SK-N-MC (cell line): ENCODE measurements at regions not wholly inside any gene's neighbourhood (a gene's known extent, or its start where the extent isn't known, plus 50 kb on each side); places are given as distances from the start of the nearest gene placed in this dataset.

ENCODE experiments used
- DNase-seq: peaks from one replicate; pipeline ENCODE4 v3.0.0-alpha.2; 2011; ENCODE audit warnings: low read depth, low spot score
- H3K27ac ChIP-seq: fragments of 200-600 bp; sonication (generic); 2 replicates; pipeline ENCODE4 v1.5.1; 2016; ENCODE audit warnings: mixed run types
- H3K36me3 ChIP-seq: fragments of 200-600 bp; sonication (generic); 2 replicates; pipeline ENCODE4 v1.6.1; 2017; ENCODE audit warnings: antibody characterized with exemption, low read length, mixed read lengths; ENCODE audit not compliant: insufficient read depth
- H3K4me3 ChIP-seq: fragments of 200-600 bp; sonication (generic); 2 replicates; pipeline ENCODE4 v1.5.1; 2016
- H3K9ac ChIP-seq: fragments of 200-600 bp; sonication (generic); 2 replicates; pipeline ENCODE4 v1.8.0; 2017; ENCODE audit warnings: mixed run types, mixed read lengths; ENCODE audit not compliant: insufficient read length
- H3K9me3 ChIP-seq: fragments of 200-600 bp; sonication (generic); 2 replicates; pipeline ENCODE4 v1.6.1; 2017; ENCODE audit warnings: low read depth, mild to moderate bottlenecking, antibody characterized with exemption, low read length, moderate library complexity, mixed read lengths
- EZH2 ChIP-seq: fragments of 200-600 bp; sonication (generic); IDR thresholded peaks from one replicate; pipeline ENCODE4 v1.6.1; 2017; ENCODE audit warnings: antibody characterized with exemption
- FOXP2 ChIP-seq: optimal IDR thresholded peaks from 2 replicates; pipeline ENCODE3; 2011; ENCODE audit warnings: mild to moderate bottlenecking, moderate library complexity; ENCODE audit not compliant: insufficient read depth; ENCODE audit errors: extremely low read length, control extremely low read depth
- POLR2AphosphoS5 ChIP-seq: IDR thresholded peaks from 2 replicates; pipeline ENCODE4 v1.6.1; 2012; ENCODE audit warnings: mild to moderate bottlenecking, low read depth, low read length, borderline replicate concordance

GRCh38 chr18:27585602-27586173 is 400.6 kb upstream of the CHST9 start:
- TF ChIP-seq FOXP2, result no peak
- no peak for TF ChIP-seq POLR2AphosphoS5
- TF ChIP-seq EZH2, result no peak
- no peak overlapping the region for H3K9ac ChIP-seq
- H3K36me3 ChIP-seq, result no peaks in the 10 kb centered on the region
- DNase-seq, result no peak
- no peaks in the 10 kb centered on the region for H3K9me3 ChIP-seq
- no peak overlapping the region for H3K4me3 ChIP-seq
- H3K27ac ChIP-seq, result no peak overlapping the region

DNA sequence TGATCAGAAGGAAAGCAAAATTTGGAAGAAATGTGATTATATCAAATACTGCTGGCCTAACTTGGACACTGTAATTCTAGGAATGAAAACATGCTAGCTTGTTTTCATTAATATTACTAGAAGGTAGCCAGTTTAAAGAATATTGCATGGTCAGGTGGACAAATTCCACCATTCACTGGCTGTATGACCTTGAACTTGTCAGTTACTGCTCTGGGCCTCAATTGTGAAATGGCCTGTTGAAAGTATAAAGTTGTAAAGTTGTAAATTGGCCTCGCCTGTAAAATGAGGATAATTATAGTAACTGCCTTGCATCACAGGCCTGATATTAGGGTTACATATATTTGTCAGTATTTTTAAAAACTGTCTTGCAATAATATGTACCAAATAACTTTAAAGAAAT is 398.4 kb upstream of the CHST9 start:
- Histone ChIP-seq H3K9ac (no peak overlapping the region), H3K9me3 (no peaks in the 10 kb centered on the region), H3K36me3 (no peaks in the 10 kb centered on the region), H3K27ac (no peak overlapping the region), H3K4me3 (no peak overlapping the region)
- DNase-seq, result no peak
- TF ChIP-seq POLR2AphosphoS5 (no peak), FOXP2 (no peak), EZH2 (no peak)

DNA sequence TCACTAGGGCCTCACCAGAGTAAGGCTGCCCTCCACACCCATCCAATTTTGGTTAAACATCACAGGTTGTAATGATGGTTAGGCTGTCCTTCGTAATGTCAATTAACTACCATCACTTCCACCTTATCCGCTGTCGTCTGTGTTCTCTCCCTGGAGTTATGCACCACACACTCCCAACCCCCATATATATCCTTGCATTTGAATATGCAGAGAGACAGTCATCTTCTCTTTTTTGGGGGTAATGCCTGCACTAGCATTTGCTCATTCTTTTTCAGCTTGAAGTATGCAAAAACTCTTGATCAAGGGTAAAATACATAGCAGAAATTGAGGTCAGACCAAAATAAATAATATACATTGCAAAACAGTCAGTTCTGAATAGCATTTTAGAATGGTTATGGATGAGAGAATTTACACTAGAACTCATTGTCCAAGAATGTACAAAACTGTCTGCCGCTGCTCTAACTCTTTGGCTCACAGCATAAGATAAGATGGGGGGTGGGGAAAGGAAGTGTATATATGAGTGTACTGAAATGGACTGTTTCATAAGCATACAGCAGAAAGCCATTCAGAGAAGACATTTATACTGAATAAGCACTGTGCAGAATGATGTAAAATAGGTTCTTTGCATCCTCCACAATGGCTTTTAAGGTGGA is 397.8 kb upstream of the CHST9 start:
- TF ChIP-seq EZH2 (no peak), FOXP2 (no peak)
- no peaks in the 10 kb centered on the region for H3K9me3 ChIP-seq
- no peak for DNase-seq
- no peak overlapping the region for H3K9ac ChIP-seq
- no peak overlapping the region for H3K4me3 ChIP-seq
- H3K36me3 ChIP-seq, result no peaks in the 10 kb centered on the region
- H3K27ac ChIP-seq, result no peak overlapping the region

- no peaks in the 10 kb centered on the region for H3K36me3 ChIP-seq
- H3K27ac ChIP-seq, result no peak overlapping the region
- TF ChIP-seq POLR2AphosphoS5 (no peak), FOXP2 (no peak)
- H3K9me3 ChIP-seq, result no peaks in the 10 kb centered on the region
- H3K9ac ChIP-seq, result no peak overlapping the region
- DNase-seq, result no peak
- H3K4me3 ChIP-seq, result no peak overlapping the region
Observed at GRCh38 chr18:27581296-27581904, 396.3 kb upstream of the CHST9 start.

GRCh38 chr18:27579364-27579763 is 394.3 kb upstream of the CHST9 start:
- no peak overlapping the region for H3K27ac ChIP-seq
- no peak for DNase-seq
- H3K9ac ChIP-seq, result no peak overlapping the region
- TF ChIP-seq EZH2 (no peak), FOXP2 (no peak), POLR2AphosphoS5 (no peak)
- H3K9me3 ChIP-seq, result no peaks in the 10 kb centered on the region
- H3K4me3 ChIP-seq, result no peak overlapping the region
- no peaks in the 10 kb centered on the region for H3K36me3 ChIP-seq

DNA sequence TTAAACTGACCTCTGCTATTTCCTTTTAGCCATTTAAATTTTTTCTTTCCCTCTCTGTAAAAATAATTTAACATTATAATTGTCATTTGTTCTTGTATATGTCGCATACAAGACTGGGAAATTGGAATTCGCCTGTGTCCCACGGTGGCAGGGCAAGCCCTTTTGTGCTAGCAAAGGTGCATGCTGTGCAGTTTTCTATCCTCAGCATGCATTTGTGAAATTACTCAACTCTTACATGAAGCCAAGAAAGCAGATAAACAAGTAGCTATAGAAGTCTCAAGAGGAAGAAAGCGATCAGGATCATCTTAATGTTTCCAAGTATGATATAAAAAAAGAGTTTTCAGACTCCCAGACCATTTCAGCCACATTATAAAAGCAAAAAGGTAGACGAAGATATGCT is 392.6 kb upstream of the CHST9 start:
- Histone ChIP-seq H3K27ac (no peak overlapping the region), H3K36me3 (no peaks in the 10 kb centered on the region), H3K9me3 (no peaks in the 10 kb centered on the region), H3K4me3 (no peak overlapping the region), H3K9ac (no peak overlapping the region)
- DNase-seq, result no peak
- no peak for TF ChIP-seq EZH2
- no peak for TF ChIP-seq FOXP2
- TF ChIP-seq POLR2AphosphoS5, result no peak

- DNase-seq, result no peak
- Histone ChIP-seq H3K9ac (no peak overlapping the region), H3K9me3 (no peaks in the 10 kb centered on the region), H3K27ac (no peak overlapping the region), H3K36me3 (no peaks in the 10 kb centered on the region), H3K4me3 (no peak overlapping the region)
- TF ChIP-seq EZH2, result no peak
- TF ChIP-seq POLR2AphosphoS5, result no peak
- TF ChIP-seq FOXP2, result no peak
Observed at GRCh38 chr18:27577265-27577664, 392.2 kb upstream of the CHST9 start.

DNA sequence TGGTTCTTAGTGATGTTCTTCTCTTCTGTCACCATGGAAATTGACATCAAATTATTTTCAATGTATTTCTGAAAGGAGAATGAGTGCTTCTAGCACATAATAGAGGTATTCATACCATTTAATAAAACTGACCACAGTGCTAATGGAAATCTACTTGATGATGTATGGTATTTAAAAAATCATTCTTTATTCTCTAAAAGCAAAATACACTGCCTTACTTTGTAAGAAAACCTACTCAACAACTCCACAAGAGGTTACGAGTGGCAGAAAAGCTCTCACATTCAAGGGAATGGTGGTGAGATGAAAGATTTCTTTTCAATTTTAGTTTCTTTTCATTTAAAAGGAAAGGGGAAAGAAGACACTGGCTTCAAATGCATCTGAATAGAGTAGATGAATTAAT is 382.3 kb upstream of the CHST9 start:
- TF ChIP-seq EZH2, result no peak
- TF ChIP-seq POLR2AphosphoS5, result no peak
- no peak for TF ChIP-seq FOXP2
- Histone ChIP-seq H3K9me3 (no peaks in the 10 kb centered on the region), H3K27ac (no peak overlapping the region), H3K9ac (no peak overlapping the region), H3K4me3 (no peak overlapping the region), H3K36me3 (no peaks in the 10 kb centered on the region)
- DNase-seq, result no peak
